SK-N-MC (cell line): ENCODE measurements at regions not wholly inside any gene's neighbourhood (a gene's known extent, or its start where the extent isn't known, plus 50 kb on each side); places are given as distances from the start of the nearest gene placed in this dataset.

Experiments used
- EZH2 ChIP-seq: fragments of 200-600 bp; sonication (generic); IDR thresholded peaks from one replicate; pipeline ENCODE4 v1.6.1; 2017; ENCODE audit warnings: antibody characterized with exemption
- FOXP2 ChIP-seq: optimal IDR thresholded peaks from 2 replicates; pipeline ENCODE3; 2011; ENCODE audit warnings: mild to moderate bottlenecking, moderate library complexity; ENCODE audit not compliant: insufficient read depth; ENCODE audit errors: extremely low read length, control extremely low read depth
- POLR2AphosphoS5 ChIP-seq: IDR thresholded peaks from 2 replicates; pipeline ENCODE4 v1.6.1; 2012; ENCODE audit warnings: mild to moderate bottlenecking, low read depth, low read length, borderline replicate concordance

- TF ChIP-seq POLR2AphosphoS5: no peak
- no peak for TF ChIP-seq EZH2
- TF ChIP-seq FOXP2: no peak
Measured at GRCh38 chr4:19156786-19157185, 1094.9 kb upstream of the SLIT2 start.
